ENCODE measurements at regions not wholly inside any gene's neighbourhood (a gene's known extent, or its start where the extent isn't known, plus 50 kb on each side); places are given as distances from the start of the nearest gene placed in this dataset.

DNA sequence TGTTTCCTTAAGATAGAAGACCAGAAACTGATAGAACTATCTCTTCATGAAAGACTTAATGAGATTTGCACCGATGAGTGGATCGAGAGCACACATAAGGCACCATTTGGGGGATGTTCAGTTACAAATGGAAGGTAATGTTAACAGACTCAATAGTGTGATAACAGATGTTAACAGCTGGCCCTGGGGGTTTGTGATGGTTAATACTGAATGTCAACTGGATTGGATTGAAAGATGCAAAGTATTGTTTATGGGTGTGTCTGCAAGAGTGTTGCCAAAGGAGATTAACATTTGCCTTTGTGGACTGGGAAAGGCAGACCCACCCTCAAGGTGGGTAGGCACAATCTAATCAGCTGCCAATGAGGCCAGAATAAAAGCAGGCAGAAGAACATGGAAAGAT lies 130.5 kb upstream of the DGKB start:
- no peak for TF ChIP-seq ZNF565 (CRISPR knock-in tag; conservative IDR thresholded peaks at IDR 0.05; ENCODE audit: low read depth)
- TF ChIP-seq, protein P1, sequence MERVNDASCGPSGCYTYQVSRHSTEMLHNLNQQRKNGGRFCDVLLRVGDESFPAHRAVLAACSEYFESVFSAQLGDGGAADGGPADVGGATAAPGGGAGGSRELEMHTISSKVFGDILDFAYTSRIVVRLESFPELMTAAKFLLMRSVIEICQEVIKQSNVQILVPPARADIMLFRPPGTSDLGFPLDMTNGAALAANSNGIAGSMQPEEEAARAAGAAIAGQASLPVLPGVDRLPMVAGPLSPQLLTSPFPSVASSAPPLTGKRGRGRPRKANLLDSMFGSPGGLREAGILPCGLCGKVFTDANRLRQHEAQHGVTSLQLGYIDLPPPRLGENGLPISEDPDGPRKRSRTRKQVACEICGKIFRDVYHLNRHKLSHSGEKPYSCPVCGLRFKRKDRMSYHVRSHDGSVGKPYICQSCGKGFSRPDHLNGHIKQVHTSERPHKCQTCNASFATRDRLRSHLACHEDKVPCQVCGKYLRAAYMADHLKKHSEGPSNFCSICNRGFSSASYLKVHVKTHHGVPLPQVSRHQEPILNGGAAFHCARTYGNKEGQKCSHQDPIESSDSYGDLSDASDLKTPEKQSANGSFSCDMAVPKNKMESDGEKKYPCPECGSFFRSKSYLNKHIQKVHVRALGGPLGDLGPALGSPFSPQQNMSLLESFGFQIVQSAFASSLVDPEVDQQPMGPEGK (CRISPR knock-in tag; IDR thresholded peaks at IDR 0.05; ENCODE audit: borderline replicate concordance): no peak
- no peak for TF ChIP-seq ZC3H10 (CRISPR knock-in tag; IDR thresholded peaks at IDR 0.05)
- no peak for TF ChIP-seq OSR1 (CRISPR knock-in tag; IDR thresholded peaks at IDR 0.05)
- TF ChIP-seq ARNTL (CRISPR knock-in tag; IDR thresholded peaks at IDR 0.05; ENCODE audit: borderline replicate concordance, low read depth): no peak
- no peak for TF ChIP-seq GLIS3 (CRISPR knock-in tag; IDR thresholded peaks at IDR 0.05)
- no peak for TF ChIP-seq RARB (CRISPR knock-in tag; IDR thresholded peaks at IDR 0.05)
- TF ChIP-seq ZFP3 (CRISPR knock-in tag; IDR thresholded peaks at IDR 0.05): no peak
- TF ChIP-seq CSDC2 (CRISPR knock-in tag; IDR thresholded peaks at IDR 0.05): no peak
- TF ChIP-seq TCF4 (CRISPR knock-in tag; IDR thresholded peaks at IDR 0.05; ENCODE audit: borderline replicate concordance): no peak
- TF ChIP-seq ZNF70 (CRISPR knock-in tag; IDR thresholded peaks at IDR 0.05): no peak
- TF ChIP-seq CREB5 (CRISPR knock-in tag; IDR thresholded peaks at IDR 0.05; ENCODE audit: low read depth): no peak
- no peak for TF ChIP-seq ISL1 (CRISPR knock-in tag; IDR thresholded peaks at IDR 0.05)
- no peak for TF ChIP-seq ZNF8 (CRISPR knock-in tag; IDR thresholded peaks at IDR 0.05)
- no peak for TF ChIP-seq SNAI2 (CRISPR knock-in tag; IDR thresholded peaks at IDR 0.05)
- TF ChIP-seq TOX (CRISPR knock-in tag; IDR thresholded peaks at IDR 0.05; ENCODE audit: borderline replicate concordance): no peak
- TF ChIP-seq PPARA (CRISPR knock-in tag; IDR thresholded peaks at IDR 0.05; ENCODE audit: borderline replicate concordance): no peak
- TF ChIP-seq, protein P2, sequence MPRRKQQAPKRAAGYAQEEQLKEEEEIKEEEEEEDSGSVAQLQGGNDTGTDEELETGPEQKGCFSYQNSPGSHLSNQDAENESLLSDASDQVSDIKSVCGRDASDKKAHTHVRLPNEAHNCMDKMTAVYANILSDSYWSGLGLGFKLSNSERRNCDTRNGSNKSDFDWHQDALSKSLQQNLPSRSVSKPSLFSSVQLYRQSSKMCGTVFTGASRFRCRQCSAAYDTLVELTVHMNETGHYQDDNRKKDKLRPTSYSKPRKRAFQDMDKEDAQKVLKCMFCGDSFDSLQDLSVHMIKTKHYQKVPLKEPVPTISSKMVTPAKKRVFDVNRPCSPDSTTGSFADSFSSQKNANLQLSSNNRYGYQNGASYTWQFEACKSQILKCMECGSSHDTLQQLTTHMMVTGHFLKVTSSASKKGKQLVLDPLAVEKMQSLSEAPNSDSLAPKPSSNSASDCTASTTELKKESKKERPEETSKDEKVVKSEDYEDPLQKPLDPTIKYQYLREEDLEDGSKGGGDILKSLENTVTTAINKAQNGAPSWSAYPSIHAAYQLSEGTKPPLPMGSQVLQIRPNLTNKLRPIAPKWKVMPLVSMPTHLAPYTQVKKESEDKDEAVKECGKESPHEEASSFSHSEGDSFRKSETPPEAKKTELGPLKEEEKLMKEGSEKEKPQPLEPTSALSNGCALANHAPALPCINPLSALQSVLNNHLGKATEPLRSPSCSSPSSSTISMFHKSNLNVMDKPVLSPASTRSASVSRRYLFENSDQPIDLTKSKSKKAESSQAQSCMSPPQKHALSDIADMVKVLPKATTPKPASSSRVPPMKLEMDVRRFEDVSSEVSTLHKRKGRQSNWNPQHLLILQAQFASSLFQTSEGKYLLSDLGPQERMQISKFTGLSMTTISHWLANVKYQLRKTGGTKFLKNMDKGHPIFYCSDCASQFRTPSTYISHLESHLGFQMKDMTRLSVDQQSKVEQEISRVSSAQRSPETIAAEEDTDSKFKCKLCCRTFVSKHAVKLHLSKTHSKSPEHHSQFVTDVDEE (CRISPR knock-in tag; IDR thresholded peaks at IDR 0.05): no peak
- TF ChIP-seq, protein P3, sequence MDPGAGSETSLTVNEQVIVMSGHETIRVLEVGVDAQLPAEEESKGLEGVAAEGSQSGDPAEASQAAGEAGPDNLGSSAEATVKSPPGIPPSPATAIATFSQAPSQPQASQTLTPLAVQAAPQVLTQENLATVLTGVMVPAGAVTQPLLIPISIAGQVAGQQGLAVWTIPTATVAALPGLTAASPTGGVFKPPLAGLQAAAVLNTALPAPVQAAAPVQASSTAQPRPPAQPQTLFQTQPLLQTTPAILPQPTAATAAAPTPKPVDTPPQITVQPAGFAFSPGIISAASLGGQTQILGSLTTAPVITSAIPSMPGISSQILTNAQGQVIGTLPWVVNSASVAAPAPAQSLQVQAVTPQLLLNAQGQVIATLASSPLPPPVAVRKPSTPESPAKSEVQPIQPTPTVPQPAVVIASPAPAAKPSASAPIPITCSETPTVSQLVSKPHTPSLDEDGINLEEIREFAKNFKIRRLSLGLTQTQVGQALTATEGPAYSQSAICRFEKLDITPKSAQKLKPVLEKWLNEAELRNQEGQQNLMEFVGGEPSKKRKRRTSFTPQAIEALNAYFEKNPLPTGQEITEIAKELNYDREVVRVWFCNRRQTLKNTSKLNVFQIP (CRISPR knock-in tag; IDR thresholded peaks at IDR 0.05; ENCODE audit: borderline replicate concordance, low read depth): no peak
- no peak for TF ChIP-seq CSRNP3 (CRISPR knock-in tag; IDR thresholded peaks at IDR 0.05)
- no peak for ATAC-seq

DNA sequence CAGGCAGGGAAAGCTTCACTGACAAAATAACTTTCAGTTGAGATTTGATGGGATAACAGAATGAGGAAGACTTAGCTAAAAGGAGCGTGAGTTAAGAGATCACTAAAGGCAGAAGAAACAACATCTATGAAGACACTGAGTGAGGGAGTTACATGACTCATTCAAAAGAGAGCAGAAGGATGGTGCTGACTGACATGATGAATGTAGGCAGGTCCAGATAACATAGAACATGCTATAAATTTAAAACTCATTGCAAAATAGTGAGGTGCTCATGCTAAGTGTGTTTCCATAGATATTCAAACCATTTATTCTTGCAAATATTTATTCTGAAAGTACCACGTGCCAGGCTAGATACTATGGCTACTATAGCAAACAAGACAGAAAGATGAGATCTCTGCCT lies 116.4 kb upstream of the DGKB start:
- ATAC-seq: no peak
- TF ChIP-seq, protein P2 (CRISPR knock-in tag; IDR thresholded peaks at IDR 0.05): no peak
- TF ChIP-seq ISL1 (CRISPR knock-in tag; IDR thresholded peaks at IDR 0.05) (no peak), OSR1 (CRISPR knock-in tag; IDR thresholded peaks at IDR 0.05) (no peak), SNAI2 (CRISPR knock-in tag; IDR thresholded peaks at IDR 0.05) (no peak), TCF4 (CRISPR knock-in tag; IDR thresholded peaks at IDR 0.05; ENCODE audit: borderline replicate concordance) (no peak), CSDC2 (CRISPR knock-in tag; IDR thresholded peaks at IDR 0.05) (no peak), ZNF565 (CRISPR knock-in tag; conservative IDR thresholded peaks at IDR 0.05; ENCODE audit: low read depth) (no peak), ZNF8 (CRISPR knock-in tag; IDR thresholded peaks at IDR 0.05) (no peak), ZNF70 (CRISPR knock-in tag; IDR thresholded peaks at IDR 0.05) (no peak), GLIS3 (CRISPR knock-in tag; IDR thresholded peaks at IDR 0.05) (no peak), ZC3H10 (CRISPR knock-in tag; IDR thresholded peaks at IDR 0.05) (no peak), ESRRG (CRISPR knock-in tag; IDR thresholded peaks at IDR 0.05) (no peak), ARNTL (CRISPR knock-in tag; IDR thresholded peaks at IDR 0.05; ENCODE audit: borderline replicate concordance, low read depth) (no peak), ZFP30 (CRISPR knock-in tag; IDR thresholded peaks at IDR 0.05) (no peak)
- TF ChIP-seq, protein P1 (CRISPR knock-in tag; IDR thresholded peaks at IDR 0.05; ENCODE audit: borderline replicate concordance): no peak
- TF ChIP-seq, protein P3 (CRISPR knock-in tag; IDR thresholded peaks at IDR 0.05; ENCODE audit: borderline replicate concordance, low read depth): no peak

Measured in SK-N-SH treated with all-trans-retinoic acid at 6 μM for 48 hours (cell line).